Vagina (tissue), 2 donors: ENCODE measurements at regions not wholly inside any gene's neighbourhood (a gene's known extent, or its start where the extent isn't known, plus 50 kb on each side); places are given as distances from the start of the nearest gene placed in this dataset.

Experiments
- POLR2A ChIP-seq, 2 donors: fragments of 450-650 bp; IDR thresholded peaks; one replicate each; pipeline ENCODE4 v1.6.1; 2017; ENCODE audit warnings: antibody characterized with exemption in 2 of 2, mild to moderate bottlenecking in 2 of 2, moderate library complexity in 2 of 2
- POLR2AphosphoS5 ChIP-seq, 2 donors: sonication (generic); formaldehyde crosslinking; IDR thresholded peaks; one replicate each; pipeline ENCODE4 v1.9.0; 2017; ENCODE audit warnings: antibody characterized with exemption in 2 of 2, mild to moderate bottlenecking in 2 of 2, low read depth in 1 of 2; ENCODE audit not compliant: insufficient read depth in 1 of 2
- TF ChIP-seq, protein P1 (sequence below), 3 experiments: fragments of 450-650 bp in 2 of 3; fragments of 200-600 bp in 1 of 3; sonication (generic) in 1 of 3; IDR thresholded peaks; one replicate each; pipeline ENCODE4 v1.5.1; 2017 to 2019; ENCODE audit warnings: antibody characterized with exemption in 3 of 3, mild to moderate bottlenecking in 2 of 3, moderate library complexity in 2 of 3

DNA sequence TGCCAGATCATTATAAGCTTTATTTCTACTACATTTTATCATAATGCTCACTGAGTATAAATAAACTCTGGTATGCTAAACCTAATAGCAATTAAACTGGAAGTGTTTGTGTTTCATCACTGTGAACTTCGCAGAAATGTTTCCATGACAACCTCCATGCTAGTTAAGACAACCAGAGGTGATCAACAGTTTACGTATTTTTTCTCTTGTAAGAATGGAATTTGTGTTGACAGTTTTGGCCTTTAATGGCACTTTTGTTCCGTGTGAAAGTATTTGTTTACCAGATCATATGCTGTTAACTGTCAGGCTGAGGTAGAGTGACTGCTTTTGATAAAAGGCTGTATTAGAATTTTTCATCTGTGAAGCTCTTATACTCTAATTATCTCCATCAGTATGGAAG lies 212.1 kb upstream of the PPP1R3A start:
- TF ChIP-seq, protein P1, sequence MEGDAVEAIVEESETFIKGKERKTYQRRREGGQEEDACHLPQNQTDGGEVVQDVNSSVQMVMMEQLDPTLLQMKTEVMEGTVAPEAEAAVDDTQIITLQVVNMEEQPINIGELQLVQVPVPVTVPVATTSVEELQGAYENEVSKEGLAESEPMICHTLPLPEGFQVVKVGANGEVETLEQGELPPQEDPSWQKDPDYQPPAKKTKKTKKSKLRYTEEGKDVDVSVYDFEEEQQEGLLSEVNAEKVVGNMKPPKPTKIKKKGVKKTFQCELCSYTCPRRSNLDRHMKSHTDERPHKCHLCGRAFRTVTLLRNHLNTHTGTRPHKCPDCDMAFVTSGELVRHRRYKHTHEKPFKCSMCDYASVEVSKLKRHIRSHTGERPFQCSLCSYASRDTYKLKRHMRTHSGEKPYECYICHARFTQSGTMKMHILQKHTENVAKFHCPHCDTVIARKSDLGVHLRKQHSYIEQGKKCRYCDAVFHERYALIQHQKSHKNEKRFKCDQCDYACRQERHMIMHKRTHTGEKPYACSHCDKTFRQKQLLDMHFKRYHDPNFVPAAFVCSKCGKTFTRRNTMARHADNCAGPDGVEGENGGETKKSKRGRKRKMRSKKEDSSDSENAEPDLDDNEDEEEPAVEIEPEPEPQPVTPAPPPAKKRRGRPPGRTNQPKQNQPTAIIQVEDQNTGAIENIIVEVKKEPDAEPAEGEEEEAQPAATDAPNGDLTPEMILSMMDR (IDR thresholded peaks at IDR 0.05), result no peak
- TF ChIP-seq POLR2A (IDR thresholded peaks at IDR 0.05) (no peak), POLR2AphosphoS5 (IDR thresholded peaks at IDR 0.05; ENCODE audit: insufficient read depth in 1 of 2, low read depth in 1 of 2) (no peak)
